GM23248 (cell line): ENCODE measurements at regions not wholly inside any gene's neighbourhood (a gene's known extent, or its start where the extent isn't known, plus 50 kb on each side); places are given as distances from the start of the nearest gene placed in this dataset.

ENCODE experiments used
- DNase-seq: peaks from one replicate; pipeline ENCODE4 v3.0.0-alpha.2; 2015
- H2AFZ ChIP-seq: fragments of 200-600 bp; sonication (generic); 2 replicates; pipeline ENCODE4 v1.6.1; 2016; ENCODE audit warnings: antibody characterized with exemption
- H3F3A ChIP-seq: fragments of 200-600 bp; sonication (generic); 2 replicates; pipeline ENCODE4 v1.6.1; 2016; ENCODE audit warnings: mild to moderate bottlenecking, antibody characterized with exemption, mixed run types; ENCODE audit not compliant: insufficient read depth
- H3K27ac ChIP-seq: fragments of 200-600 bp; sonication (generic); 2 replicates; pipeline ENCODE4 v1.5.1; 2016; ENCODE audit warnings: mild to moderate bottlenecking
- H3K27me3 ChIP-seq: fragments of 200-600 bp; sonication (generic); replicated peaks from 2 replicates; pipeline ENCODE4 v1.6.1; 2016; ENCODE audit warnings: mild to moderate bottlenecking; ENCODE audit not compliant: insufficient read depth
- H3K36me3 ChIP-seq: fragments of 200-600 bp; sonication (generic); 2 replicates; pipeline ENCODE4 v1.6.1; 2016; ENCODE audit warnings: low read depth, mild to moderate bottlenecking
- H3K4me1 ChIP-seq: fragments of 200-600 bp; sonication (generic); 2 replicates; pipeline ENCODE4 v1.6.1; 2016; ENCODE audit warnings: mild to moderate bottlenecking; ENCODE audit not compliant: insufficient read depth
- H3K4me2 ChIP-seq: fragments of 200-600 bp; sonication (generic); one replicate; pipeline ENCODE4 v1.6.1; 2016; ENCODE audit warnings: mild to moderate bottlenecking; ENCODE audit not compliant: unreplicated experiment
- H3K4me3 ChIP-seq: fragments of 200-600 bp; sonication (generic); 2 replicates; pipeline ENCODE4 v1.5.1; 2016; ENCODE audit warnings: mild to moderate bottlenecking
- H3K79me2 ChIP-seq: fragments of 200-600 bp; sonication (generic); 2 replicates; pipeline ENCODE4 v1.6.1; 2016; ENCODE audit warnings: mild to moderate bottlenecking; ENCODE audit not compliant: insufficient read depth
- H3K9ac ChIP-seq: fragments of 200-600 bp; sonication (generic); 2 replicates; pipeline ENCODE4 v1.6.1; 2016; ENCODE audit warnings: mild to moderate bottlenecking
- H3K9me2 ChIP-seq: fragments of 200-600 bp; sonication (generic); 2 replicates; pipeline ENCODE4 v1.6.1; 2016; ENCODE audit warnings: mixed run types, mild to moderate bottlenecking, moderate library complexity; ENCODE audit not compliant: insufficient read depth
- H3K9me3 ChIP-seq: fragments of 200-600 bp; sonication (generic); one replicate; pipeline ENCODE4 v1.6.1; 2017; ENCODE audit warnings: low read depth
- H4K20me1 ChIP-seq: fragments of 200-600 bp; sonication (generic); 2 replicates; pipeline ENCODE4 v1.6.0; 2016; ENCODE audit not compliant: insufficient read depth
- EZH2 ChIP-seq: fragments of 200-600 bp; sonication (generic); IDR thresholded peaks from 2 replicates; pipeline ENCODE4 v1.6.1; 2018; ENCODE audit warnings: antibody characterized with exemption, mild to moderate bottlenecking; ENCODE audit not compliant: insufficient read depth, poor library complexity, severe bottlenecking
- EZH2phosphoT487 ChIP-seq: fragments of 200-600 bp; sonication (generic); IDR thresholded peaks from 2 replicates; pipeline ENCODE4 v1.6.1; 2018; ENCODE audit warnings: antibody characterized with exemption, moderate library complexity, mild to moderate bottlenecking, low read depth; ENCODE audit not compliant: insufficient read depth
- WGBS, 2 experiments: methylation state at CpG; one replicate each; pipeline ENCODE4 v1.1.6; 2015 to 2017; ENCODE audit warnings: low lambda C conversion rate in 2 of 2, low coverage in 1 of 2; ENCODE audit errors: missing lambda C conversion rate in 2 of 2; 5-methylcytosine and 5-hydroxymethylcytosine counted together
- in situ Hi-C: fragments of 300-500 bp; cut with MboI; formaldehyde crosslinking; loops from 2 replicates; pipeline ENCODE4 v1.15.0; 2020

GRCh38 chr13:53783471-53783870 is 754.9 kb downstream of the OLFM4 start:
- no peak overlapping the region for H3K9ac ChIP-seq
- H3K9me2 ChIP-seq = no peaks in the 10 kb centered on the region
- no peak overlapping the region for H3K4me3 ChIP-seq
- no peak overlapping the region for H3K4me2 ChIP-seq
- no peak overlapping the region for H2AFZ ChIP-seq
- no peaks in the 10 kb centered on the region for H3F3A ChIP-seq
- H3K79me2 ChIP-seq = no peaks in the 10 kb centered on the region
- no peak for TF ChIP-seq EZH2
- no peak for TF ChIP-seq EZH2phosphoT487
- no peaks in the 10 kb centered on the region for H3K27me3 ChIP-seq
- H3K9me3 ChIP-seq = no peaks in the 10 kb centered on the region
- H4K20me1 ChIP-seq = no peaks in the 10 kb centered on the region
- no peak overlapping the region for H3K27ac ChIP-seq
- H3K4me1 ChIP-seq = no peaks in the 10 kb centered on the region
- H3K36me3 ChIP-seq = no peaks in the 10 kb centered on the region
- DNase-seq = no peak
- in situ Hi-C loops = no loop called here
- WGBS, 2 experiments = 39 to 42% methylated on average over 10 of the region's 10 CpGs

GRCh38 chr13:53788286-53788685 is 759.7 kb downstream of the OLFM4 start:
- no peaks in the 10 kb centered on the region for H3K36me3 ChIP-seq
- no peaks in the 10 kb centered on the region for H3K9me2 ChIP-seq
- TF ChIP-seq EZH2 (no peak), EZH2phosphoT487 (no peak)
- no peak overlapping the region for H3K4me3 ChIP-seq
- no peak overlapping the region for H3K4me2 ChIP-seq
- 3 to 7% methylated on average over 3 of the region's 3 CpGs for WGBS, 2 experiments
- H3F3A ChIP-seq = no peaks in the 10 kb centered on the region
- no peak for DNase-seq
- no peak overlapping the region for H3K27ac ChIP-seq
- no peaks in the 10 kb centered on the region for H4K20me1 ChIP-seq
- H3K9me3 ChIP-seq = no peaks in the 10 kb centered on the region
- no peak overlapping the region for H3K9ac ChIP-seq
- H3K4me1 ChIP-seq = no peaks in the 10 kb centered on the region
- in situ Hi-C loops = no loop called here
- no peak overlapping the region for H2AFZ ChIP-seq
- H3K27me3 ChIP-seq = no peaks in the 10 kb centered on the region
- no peaks in the 10 kb centered on the region for H3K79me2 ChIP-seq

GRCh38 chr13:53800011-53800410 is 771.4 kb downstream of the OLFM4 start:
- no peak overlapping the region for H3K27ac ChIP-seq
- in situ Hi-C loops = no loop called here
- TF ChIP-seq EZH2phosphoT487 = no peak
- no peak for TF ChIP-seq EZH2
- H3K9ac ChIP-seq = no peak overlapping the region
- H3K27me3 ChIP-seq = no peaks in the 10 kb centered on the region
- H3K4me1 ChIP-seq = no peaks in the 10 kb centered on the region
- no peak overlapping the region for H3K4me2 ChIP-seq
- peaks cover 3% of the 10 kb centered on the region for H3K9me3 ChIP-seq
- 14 to 16% methylated on average over 5 of the region's 5 CpGs for WGBS, 2 experiments
- H3K9me2 ChIP-seq = no peaks in the 10 kb centered on the region
- H4K20me1 ChIP-seq = no peaks in the 10 kb centered on the region
- no peaks in the 10 kb centered on the region for H3K36me3 ChIP-seq
- H3F3A ChIP-seq = no peaks in the 10 kb centered on the region
- no peaks in the 10 kb centered on the region for H3K79me2 ChIP-seq
- H2AFZ ChIP-seq = no peak overlapping the region
- DNase-seq = no peak
- H3K4me3 ChIP-seq = no peak overlapping the region

GRCh38 chr13:53807251-53807834 is 778.7 kb downstream of the OLFM4 start:
- Histone ChIP-seq H4K20me1 (no peaks in the 10 kb centered on the region), H3K4me2 (no peak overlapping the region), H3K4me3 (no peak overlapping the region), H3K9me2 (no peaks in the 10 kb centered on the region), H3K9ac (no peak overlapping the region), H3K9me3 (no peaks in the 10 kb centered on the region), H3K79me2 (no peaks in the 10 kb centered on the region), H3K4me1 (no peaks in the 10 kb centered on the region), H3F3A (no peaks in the 10 kb centered on the region), H3K27me3 (no peaks in the 10 kb centered on the region), H2AFZ (no peak overlapping the region), H3K36me3 (no peaks in the 10 kb centered on the region), H3K27ac (no peak overlapping the region)
- 23 to 31% methylated on average over 3 of the region's 3 CpGs for WGBS, 2 experiments
- TF ChIP-seq EZH2 (no peak), EZH2phosphoT487 (no peak)
- DNase-seq = no peak
- in situ Hi-C loops = no loop called here

GRCh38 chr13:53821632-53822031 is 793.0 kb downstream of the OLFM4 start:
- no peak for TF ChIP-seq EZH2
- TF ChIP-seq EZH2phosphoT487 = no peak

More at GRCh38 chr13:53821632-53822031, 793.0 kb downstream of the OLFM4 start:
- Histone ChIP-seq H3K9ac (no peak overlapping the region), H3K27me3 (no peaks in the 10 kb centered on the region), H2AFZ (no peak overlapping the region), H4K20me1 (no peaks in the 10 kb centered on the region), H3K9me3 (no peaks in the 10 kb centered on the region), H3K4me3 (no peak overlapping the region), H3K36me3 (no peaks in the 10 kb centered on the region), H3K9me2 (no peaks in the 10 kb centered on the region), H3K27ac (no peak overlapping the region), H3K4me1 (no peaks in the 10 kb centered on the region), H3F3A (no peaks in the 10 kb centered on the region), H3K79me2 (no peaks in the 10 kb centered on the region), H3K4me2 (no peak overlapping the region)
- DNase-seq = no peak
- 16 to 24% methylated on average over 10 of the region's 10 CpGs for WGBS, 2 experiments
- in situ Hi-C loops = no loop called here
